MG63 (cell line): ENCODE measurements at regions not wholly inside any gene's neighbourhood (a gene's known extent, or its start where the extent isn't known, plus 50 kb on each side); places are given as distances from the start of the nearest gene placed in this dataset.
"Not testable (repeated sequence)": the region's sequence is repeated elsewhere in the genome, so short reads cannot be mapped to it uniquely, and the experiment has no call there.

ENCODE experiments used
- DNase-seq: peaks from one replicate; pipeline ENCODE4 v3.0.0-alpha.2; 2020
- H3K27me3 ChIP-seq: fragments of 250-450 bp; sonication (Bioruptor Pico); 2 replicates; pipeline ENCODE4 v1.5.1; 2020; ENCODE audit warnings: mild to moderate bottlenecking, moderate library complexity
- H3K36me3 ChIP-seq: fragments of 250-450 bp; sonication (Bioruptor Pico); 2 replicates; pipeline ENCODE4 v1.5.1; 2020; ENCODE audit warnings: mild to moderate bottlenecking, moderate library complexity
- H3K4me3 ChIP-seq: fragments of 250-450 bp; sonication (Bioruptor Pico); 2 replicates; pipeline ENCODE4 v1.5.1; 2020; ENCODE audit warnings: mild to moderate bottlenecking, moderate library complexity
- H3K9me3 ChIP-seq: fragments of 250-450 bp; sonication (Bioruptor Pico); 2 replicates; pipeline ENCODE4 v1.5.1; 2020; ENCODE audit warnings: mild to moderate bottlenecking, moderate library complexity

- Histone ChIP-seq H3K27me3 (no peaks in the 10 kb centered on the region), H3K36me3 (no peaks in the 10 kb centered on the region), H3K9me3 (no peaks in the 10 kb centered on the region), H3K4me3 (no peak overlapping the region)
- no peak for DNase-seq
These were observed 127.2 kb downstream of the NPY start for GRCh38 chr7:24411226-24411625.

GRCh38 chr7:24417526-24418120 lies 133.6 kb downstream of the NPY start:
- H3K4me3 ChIP-seq = no peak overlapping the region
- no peaks in the 10 kb centered on the region for H3K36me3 ChIP-seq
- DNase-seq = no peak
- H3K9me3 ChIP-seq = no peaks in the 10 kb centered on the region
- H3K27me3 ChIP-seq = no peaks in the 10 kb centered on the region

GRCh38 chr7:24419077-24419476 lies 135.1 kb downstream of the NPY start:
- DNase-seq = no peak
- Histone ChIP-seq H3K9me3 (no peaks in the 10 kb centered on the region), H3K4me3 (no peak overlapping the region), H3K27me3 (no peaks in the 10 kb centered on the region), H3K36me3 (no peaks in the 10 kb centered on the region)

GRCh38 chr7:24419511-24419910 lies 135.5 kb downstream of the NPY start:
- Histone ChIP-seq H3K36me3 (no peaks in the 10 kb centered on the region), H3K4me3 (no peak overlapping the region), H3K27me3 (no peaks in the 10 kb centered on the region), H3K9me3 (no peaks in the 10 kb centered on the region)
- DNase-seq = no peak

GRCh38 chr7:24422441-24423010 lies 138.5 kb downstream of the NPY start:
- DNase-seq = no peak
- Histone ChIP-seq H3K9me3 (no peaks in the 10 kb centered on the region), H3K4me3 (no peak overlapping the region), H3K36me3 (no peaks in the 10 kb centered on the region), H3K27me3 (no peaks in the 10 kb centered on the region)

- DNase-seq = no peak
- no peak overlapping the region for H3K4me3 ChIP-seq
- no peaks in the 10 kb centered on the region for H3K36me3 ChIP-seq
- H3K9me3 ChIP-seq = no peaks in the 10 kb centered on the region
- no peaks in the 10 kb centered on the region for H3K27me3 ChIP-seq
These were observed 141.7 kb downstream of the NPY start for GRCh38 chr7:24425664-24426063.

- Histone ChIP-seq H3K9me3 (no peaks in the 10 kb centered on the region), H3K27me3 (no peaks in the 10 kb centered on the region), H3K36me3 (no peaks in the 10 kb centered on the region), H3K4me3 (no peak overlapping the region)
- DNase-seq = no peak
These were observed 143.1 kb downstream of the NPY start for GRCh38 chr7:24427048-24427447.

GRCh38 chr7:24428676-24429075 lies 144.6 kb upstream of the PALS2 start:
- no peaks in the 10 kb centered on the region for H3K9me3 ChIP-seq
- no peaks in the 10 kb centered on the region for H3K36me3 ChIP-seq
- H3K4me3 ChIP-seq = no peak overlapping the region
- no peak for DNase-seq
- no peaks in the 10 kb centered on the region for H3K27me3 ChIP-seq

- Histone ChIP-seq H3K9me3 (no peaks in the 10 kb centered on the region), H3K27me3 (no peaks in the 10 kb centered on the region; the same call in 1 of the 2 replicates), H3K4me3 (no peak overlapping the region), H3K36me3 (no peaks in the 10 kb centered on the region)
- no peak for DNase-seq
These were observed 140.6 kb upstream of the PALS2 start for GRCh38 chr7:24432677-24433076.

GRCh38 chr7:24434972-24435371 lies 138.3 kb upstream of the PALS2 start:
- Histone ChIP-seq H3K27me3 (no peaks in the 10 kb centered on the region; the same call in 1 of the 2 replicates), H3K9me3 (no peaks in the 10 kb centered on the region), H3K4me3 (no peak overlapping the region), H3K36me3 (no peaks in the 10 kb centered on the region)
- no peak for DNase-seq

GRCh38 chr7:24436131-24436920 lies 136.9 kb upstream of the PALS2 start:
- H3K36me3 ChIP-seq = no peaks in the 10 kb centered on the region
- H3K27me3 ChIP-seq = no peaks in the 10 kb centered on the region; the same call in 1 of the 2 replicates
- H3K9me3 ChIP-seq = no peaks in the 10 kb centered on the region
- no peak for DNase-seq
- no peak overlapping the region for H3K4me3 ChIP-seq

GRCh38 chr7:24438232-24438631 lies 135.0 kb upstream of the PALS2 start:
- Histone ChIP-seq H3K27me3 (no peaks in the 10 kb centered on the region; the same call in 1 of the 2 replicates), H3K4me3 (no peak overlapping the region), H3K36me3 (no peaks in the 10 kb centered on the region), H3K9me3 (no peaks in the 10 kb centered on the region)
- DNase-seq = no peak

- not testable (repeated sequence) for H3K27me3 ChIP-seq, H3K9me3 ChIP-seq, H3K36me3 ChIP-seq, H3K4me3 ChIP-seq, DNase-seq
These were observed 134.1 kb upstream of the PALS2 start for GRCh38 chr7:24439104-24439503.

GRCh38 chr7:24440892-24441291 lies 132.4 kb upstream of the PALS2 start:
- no peak overlapping the region for H3K4me3 ChIP-seq
- H3K36me3 ChIP-seq = no peaks in the 10 kb centered on the region
- no peak for DNase-seq
- no peaks in the 10 kb centered on the region for H3K9me3 ChIP-seq
- H3K27me3 ChIP-seq = no peaks in the 10 kb centered on the region

GRCh38 chr7:24441314-24442027 lies 131.8 kb upstream of the PALS2 start:
- Histone ChIP-seq H3K9me3 (no peaks in the 10 kb centered on the region), H3K27me3 (no peaks in the 10 kb centered on the region), H3K36me3 (no peaks in the 10 kb centered on the region), H3K4me3 (no peak overlapping the region)
- DNase-seq = no peak

GRCh38 chr7:24442170-24442777 lies 131.0 kb upstream of the PALS2 start:
- DNase-seq = peak; percentile 23
- H3K27me3 ChIP-seq = no peaks in the 10 kb centered on the region

More at GRCh38 chr7:24442170-24442777, 131.0 kb upstream of the PALS2 start:
- Histone ChIP-seq H3K36me3 (no peaks in the 10 kb centered on the region), H3K9me3 (no peaks in the 10 kb centered on the region), H3K4me3 (no peak overlapping the region)
